ENCODE measurements at regions not wholly inside any gene's neighbourhood (a gene's known extent, or its start where the extent isn't known, plus 50 kb on each side); places are given as distances from the start of the nearest gene placed in this dataset.

- TF ChIP-seq, protein P1, sequence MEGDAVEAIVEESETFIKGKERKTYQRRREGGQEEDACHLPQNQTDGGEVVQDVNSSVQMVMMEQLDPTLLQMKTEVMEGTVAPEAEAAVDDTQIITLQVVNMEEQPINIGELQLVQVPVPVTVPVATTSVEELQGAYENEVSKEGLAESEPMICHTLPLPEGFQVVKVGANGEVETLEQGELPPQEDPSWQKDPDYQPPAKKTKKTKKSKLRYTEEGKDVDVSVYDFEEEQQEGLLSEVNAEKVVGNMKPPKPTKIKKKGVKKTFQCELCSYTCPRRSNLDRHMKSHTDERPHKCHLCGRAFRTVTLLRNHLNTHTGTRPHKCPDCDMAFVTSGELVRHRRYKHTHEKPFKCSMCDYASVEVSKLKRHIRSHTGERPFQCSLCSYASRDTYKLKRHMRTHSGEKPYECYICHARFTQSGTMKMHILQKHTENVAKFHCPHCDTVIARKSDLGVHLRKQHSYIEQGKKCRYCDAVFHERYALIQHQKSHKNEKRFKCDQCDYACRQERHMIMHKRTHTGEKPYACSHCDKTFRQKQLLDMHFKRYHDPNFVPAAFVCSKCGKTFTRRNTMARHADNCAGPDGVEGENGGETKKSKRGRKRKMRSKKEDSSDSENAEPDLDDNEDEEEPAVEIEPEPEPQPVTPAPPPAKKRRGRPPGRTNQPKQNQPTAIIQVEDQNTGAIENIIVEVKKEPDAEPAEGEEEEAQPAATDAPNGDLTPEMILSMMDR (IDR thresholded peaks at IDR 0.05): no peak
- TF ChIP-seq EP300 (IDR thresholded peaks at IDR 0.05): no peak
Observed at GRCh38 chr4:127503111-127503510, 129.6 kb upstream of the INTU start.
